HCT116 (cell line): ENCODE measurements at regions not wholly inside any gene's neighbourhood (a gene's known extent, or its start where the extent isn't known, plus 50 kb on each side); places are given as distances from the start of the nearest gene placed in this dataset.
A peak's percentile ranks its signal among the peaks of the same experiment; 100 is the strongest.

Experiments used
- CTCF ChIP-seq, 3 experiments: fragments of 200-600 bp in 1 of 3; sonication (generic) in 1 of 3; IDR thresholded peaks in 2 of 3; conservative IDR thresholded peaks in 1 of 3; 2 replicates each; pipeline ENCODE4 v1.5.1; 2012 to 2017; ENCODE audit warnings: low read depth in 2 of 3, low read length in 2 of 3, antibody characterized with exemption in 1 of 3, borderline replicate concordance in 1 of 3, control low read depth in 1 of 3, mild to moderate bottlenecking in 1 of 3, mixed read lengths in 1 of 3, mixed run types in 1 of 3, moderate library complexity in 1 of 3; ENCODE audit not compliant: insufficient read depth in 1 of 3
- EZH2phosphoT487 ChIP-seq: fragments of 200-600 bp; IDR thresholded peaks from 2 replicates; pipeline ENCODE4 v1.6.1; 2018; ENCODE audit warnings: antibody characterized with exemption, borderline replicate concordance
- POLR2A ChIP-seq: IDR thresholded peaks from 2 replicates; pipeline ENCODE4 v1.7.0; 2011; ENCODE audit warnings: borderline replicate concordance; ENCODE audit not compliant: insufficient read depth, insufficient read length; ENCODE audit errors: extremely low read depth
- RAD21 ChIP-seq: IDR thresholded peaks from 2 replicates; pipeline ENCODE4 v1.6.1; 2012; ENCODE audit warnings: low read depth, mild to moderate bottlenecking
- SRF ChIP-seq: IDR thresholded peaks from 2 replicates; pipeline ENCODE4 v1.6.1; 2012; ENCODE audit warnings: low read depth
- YY1 ChIP-seq: IDR thresholded peaks from 2 replicates; pipeline ENCODE4 v1.6.1; 2011; ENCODE audit warnings: low read length, low read depth, moderate library complexity, mild to moderate bottlenecking; ENCODE audit not compliant: insufficient replicate concordance; ENCODE audit errors: extremely low read depth
- TF ChIP-seq, protein P1 (sequence below): IDR thresholded peaks from 2 replicates; pipeline ENCODE4 v1.6.1; 2012
- TF ChIP-seq, protein P2 (sequence below): IDR thresholded peaks from 2 replicates; pipeline ENCODE4 v1.6.1; 2012; ENCODE audit warnings: low read depth

DNA sequence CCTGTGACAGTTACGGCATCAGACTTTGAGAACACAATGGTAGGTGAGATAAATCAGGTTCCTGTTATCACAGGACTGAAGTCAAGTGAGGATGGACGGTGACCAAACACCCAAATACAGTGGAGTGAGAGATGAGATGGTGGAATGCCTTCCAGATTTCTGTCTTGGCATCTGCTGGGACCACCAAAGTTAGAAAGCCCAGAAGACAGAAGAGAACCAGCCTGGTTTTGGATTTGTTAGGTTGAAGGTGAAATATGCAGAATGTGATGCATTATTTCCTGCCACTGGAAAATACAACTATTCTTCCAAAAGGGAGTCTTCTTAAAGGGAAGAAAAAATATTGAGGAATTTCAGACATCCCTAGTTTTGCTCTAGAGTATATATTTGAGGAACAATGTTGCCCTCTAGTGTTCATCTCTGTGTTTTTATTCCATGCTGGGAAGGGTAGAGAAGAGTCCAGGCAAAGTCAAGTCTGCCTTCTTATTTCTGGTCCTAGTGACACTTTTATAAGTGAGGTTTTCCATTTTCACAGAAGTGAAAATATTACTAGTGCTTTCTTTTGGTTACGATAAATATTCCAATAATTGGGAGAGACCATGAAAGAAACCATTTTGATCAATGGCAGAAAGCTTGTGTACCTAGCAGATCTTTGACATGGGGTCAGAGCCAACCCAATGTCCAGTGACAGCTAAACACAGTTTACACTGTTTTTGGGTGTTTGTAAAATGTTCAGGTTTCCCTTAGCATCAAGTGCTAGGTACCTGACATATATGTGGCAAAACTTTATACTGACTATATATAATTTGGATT is 142.3 kb upstream of the ANKH start:
- peak; percentile 56 to 75 (median 59); a peak in 5 of 6 replicates for TF ChIP-seq CTCF (IDR thresholded peaks at IDR 0.05 in 2 of 3, conservative IDR thresholded peaks at IDR 0.05 in 1 of 3; ENCODE audit: borderline replicate concordance in 1 of 3, insufficient read depth in 1 of 3, low read depth in 2 of 3, low read length in 2 of 3)
- no peak for TF ChIP-seq POLR2A
- TF ChIP-seq, protein P1, sequence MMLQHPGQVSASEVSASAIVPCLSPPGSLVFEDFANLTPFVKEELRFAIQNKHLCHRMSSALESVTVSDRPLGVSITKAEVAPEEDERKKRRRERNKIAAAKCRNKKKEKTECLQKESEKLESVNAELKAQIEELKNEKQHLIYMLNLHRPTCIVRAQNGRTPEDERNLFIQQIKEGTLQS: no peak
- no peak for TF ChIP-seq YY1
- TF ChIP-seq RAD21: peak; percentile 78
- TF ChIP-seq, protein P2, sequence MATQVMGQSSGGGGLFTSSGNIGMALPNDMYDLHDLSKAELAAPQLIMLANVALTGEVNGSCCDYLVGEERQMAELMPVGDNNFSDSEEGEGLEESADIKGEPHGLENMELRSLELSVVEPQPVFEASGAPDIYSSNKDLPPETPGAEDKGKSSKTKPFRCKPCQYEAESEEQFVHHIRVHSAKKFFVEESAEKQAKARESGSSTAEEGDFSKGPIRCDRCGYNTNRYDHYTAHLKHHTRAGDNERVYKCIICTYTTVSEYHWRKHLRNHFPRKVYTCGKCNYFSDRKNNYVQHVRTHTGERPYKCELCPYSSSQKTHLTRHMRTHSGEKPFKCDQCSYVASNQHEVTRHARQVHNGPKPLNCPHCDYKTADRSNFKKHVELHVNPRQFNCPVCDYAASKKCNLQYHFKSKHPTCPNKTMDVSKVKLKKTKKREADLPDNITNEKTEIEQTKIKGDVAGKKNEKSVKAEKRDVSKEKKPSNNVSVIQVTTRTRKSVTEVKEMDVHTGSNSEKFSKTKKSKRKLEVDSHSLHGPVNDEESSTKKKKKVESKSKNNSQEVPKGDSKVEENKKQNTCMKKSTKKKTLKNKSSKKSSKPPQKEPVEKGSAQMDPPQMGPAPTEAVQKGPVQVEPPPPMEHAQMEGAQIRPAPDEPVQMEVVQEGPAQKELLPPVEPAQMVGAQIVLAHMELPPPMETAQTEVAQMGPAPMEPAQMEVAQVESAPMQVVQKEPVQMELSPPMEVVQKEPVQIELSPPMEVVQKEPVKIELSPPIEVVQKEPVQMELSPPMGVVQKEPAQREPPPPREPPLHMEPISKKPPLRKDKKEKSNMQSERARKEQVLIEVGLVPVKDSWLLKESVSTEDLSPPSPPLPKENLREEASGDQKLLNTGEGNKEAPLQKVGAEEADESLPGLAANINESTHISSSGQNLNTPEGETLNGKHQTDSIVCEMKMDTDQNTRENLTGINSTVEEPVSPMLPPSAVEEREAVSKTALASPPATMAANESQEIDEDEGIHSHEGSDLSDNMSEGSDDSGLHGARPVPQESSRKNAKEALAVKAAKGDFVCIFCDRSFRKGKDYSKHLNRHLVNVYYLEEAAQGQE: no peak
- no peak for TF ChIP-seq SRF
- no peak for TF ChIP-seq EZH2phosphoT487
